HFFc6 (cell line): ENCODE measurements at regions not wholly inside any gene's neighbourhood (a gene's known extent, or its start where the extent isn't known, plus 50 kb on each side); places are given as distances from the start of the nearest gene placed in this dataset.

Source experiments
- DNase-seq: peaks from one replicate; pipeline ENCODE4 v3.0.0-alpha.2; 2018
- H3K27ac Mint-ChIP-seq: 2 replicates; pipeline ENCODE4 v1.8.0; 2020; ENCODE audit warnings: mild to moderate bottlenecking, mixed read lengths
- H3K27me3 Mint-ChIP-seq: 2 replicates; pipeline ENCODE4 v1.8.0; 2021; ENCODE audit warnings: mild to moderate bottlenecking, moderate library complexity, mixed read lengths; ENCODE audit not compliant: insufficient read depth
- H3K36me3 Mint-ChIP-seq: 2 replicates; pipeline ENCODE4 v1.8.0; 2021; ENCODE audit warnings: low read depth, mixed read lengths
- H3K4me1 Mint-ChIP-seq: 2 replicates; pipeline ENCODE4 v1.8.0; 2020; ENCODE audit warnings: low read depth, mixed read lengths
- H3K4me3 Mint-ChIP-seq: 2 replicates; pipeline ENCODE4 v1.8.0; 2020; ENCODE audit warnings: mild to moderate bottlenecking, moderate library complexity, mixed read lengths
- H3K9me3 Mint-ChIP-seq: 2 replicates; pipeline ENCODE4 v1.8.0; 2020; ENCODE audit warnings: mild to moderate bottlenecking, mixed read lengths
- CTCF ChIP-seq: fragments of 200-600 bp; sonication (generic); IDR thresholded peaks from 2 replicates; pipeline ENCODE4 v1.5.0; 2021; ENCODE audit warnings: antibody characterized with exemption, mild to moderate bottlenecking

GRCh38 chr3:29183346-29184087, 97.4 kb upstream of the RBMS3 start:
- Mint-ChIP-seq H3K4me3 (peak overlapping the region; percentile 86), H3K27me3 (no peaks in the 10 kb centered on the region; the same call in 1 of the 2 replicates), H3K27ac (peak overlapping the region; percentile 89), H3K36me3 (peaks cover 5% of the 10 kb centered on the region), H3K9me3 (no peaks in the 10 kb centered on the region), H3K4me1 (peaks cover 71% of the 10 kb centered on the region)
- no peak for TF ChIP-seq CTCF
- peak; percentile 78 for DNase-seq

GRCh38 chr3:29185706-29186105, 95.2 kb upstream of the RBMS3 start:
- peaks cover 67% of the 10 kb centered on the region for H3K4me1 Mint-ChIP-seq
- no peak for DNase-seq
- peaks cover 6% of the 10 kb centered on the region; the same call in 1 of the 2 replicates for H3K36me3 Mint-ChIP-seq
- peak overlapping the region; percentile 54 for H3K4me3 Mint-ChIP-seq
- TF ChIP-seq CTCF: no peak
- H3K27ac Mint-ChIP-seq: peak overlapping the region; percentile 93
- H3K27me3 Mint-ChIP-seq: no peaks in the 10 kb centered on the region; the same call in 1 of the 2 replicates
- H3K9me3 Mint-ChIP-seq: no peaks in the 10 kb centered on the region

DNA sequence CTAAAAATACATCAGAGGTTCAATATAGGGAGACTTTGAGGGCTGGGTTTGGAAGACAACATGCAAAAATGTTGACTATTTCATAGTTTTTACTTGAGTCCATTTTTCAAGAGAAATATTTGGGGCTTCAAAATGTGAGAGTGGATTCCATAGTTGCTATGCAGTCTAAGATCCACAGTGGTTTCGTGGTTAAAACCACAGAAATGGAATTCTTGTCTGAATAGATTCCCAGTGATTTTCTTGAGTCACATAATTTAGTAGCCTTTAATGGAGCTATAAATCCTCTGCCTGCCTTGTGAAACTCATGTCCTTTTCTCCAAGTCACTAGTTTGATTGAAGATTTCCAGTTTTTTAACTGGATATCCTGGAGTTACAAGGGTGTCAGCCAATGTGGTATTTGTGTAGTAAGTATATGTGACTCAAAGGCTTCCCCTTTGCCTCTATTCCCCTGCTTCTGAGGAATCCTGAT, 94.7 kb upstream of the RBMS3 start:
- TF ChIP-seq CTCF: no peak
- peak overlapping the region; percentile 65 for H3K4me3 Mint-ChIP-seq
- no peaks in the 10 kb centered on the region; the same call in 1 of the 2 replicates for H3K27me3 Mint-ChIP-seq
- H3K9me3 Mint-ChIP-seq: no peaks in the 10 kb centered on the region; the same call in 1 of the 2 replicates
- H3K27ac Mint-ChIP-seq: peak overlapping the region; percentile 93
- peaks cover 63% of the 10 kb centered on the region for H3K4me1 Mint-ChIP-seq
- peaks cover 6% of the 10 kb centered on the region; the same call in 1 of the 2 replicates for H3K36me3 Mint-ChIP-seq
- DNase-seq: peak; percentile 97

GRCh38 chr3:29186982-29187725, 93.7 kb upstream of the RBMS3 start:
- peaks cover 65% of the 10 kb centered on the region for H3K4me1 Mint-ChIP-seq
- H3K27ac Mint-ChIP-seq: peak overlapping the region; percentile 93
- no peaks in the 10 kb centered on the region; the same call in 1 of the 2 replicates for H3K9me3 Mint-ChIP-seq
- peaks cover 14% of the 10 kb centered on the region; the same call in 1 of the 2 replicates for H3K36me3 Mint-ChIP-seq
- H3K4me3 Mint-ChIP-seq: peak overlapping the region; percentile 65
- no peak for TF ChIP-seq CTCF
- H3K27me3 Mint-ChIP-seq: no peaks in the 10 kb centered on the region; the same call in 1 of the 2 replicates
- DNase-seq: peak; percentile 88

DNA sequence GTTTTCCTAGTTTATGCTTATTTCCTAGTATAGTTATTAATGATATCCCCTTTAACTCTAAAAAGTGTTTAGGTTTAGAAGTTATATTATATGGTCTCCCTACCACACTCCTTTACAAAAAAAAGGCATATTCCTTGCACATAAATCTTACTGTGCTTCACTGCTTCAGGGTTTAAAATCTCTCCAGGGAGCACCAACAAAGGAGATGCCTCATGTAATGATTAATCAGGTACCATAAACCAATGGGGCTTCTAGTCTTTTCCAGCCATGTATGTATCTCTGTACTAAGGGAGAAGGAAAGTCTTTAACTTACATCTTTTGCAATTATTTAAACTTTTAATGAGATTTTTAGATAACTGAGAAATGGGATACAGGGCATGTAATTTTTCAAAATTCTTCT, 91.5 kb upstream of the RBMS3 start:
- no peak overlapping the region for H3K27ac Mint-ChIP-seq
- DNase-seq: no peak
- no peak for TF ChIP-seq CTCF
- peaks cover 10% of the 10 kb centered on the region for H3K9me3 Mint-ChIP-seq
- H3K4me3 Mint-ChIP-seq: no peak overlapping the region
- peaks cover 55% of the 10 kb centered on the region for H3K4me1 Mint-ChIP-seq
- H3K27me3 Mint-ChIP-seq: no peaks in the 10 kb centered on the region; the same call in 1 of the 2 replicates
- peaks cover 27% of the 10 kb centered on the region for H3K36me3 Mint-ChIP-seq
